Stomach (tissue), 8 donors: ENCODE measurements at regions not wholly inside any gene's neighbourhood (a gene's known extent, or its start where the extent isn't known, plus 50 kb on each side); places are given as distances from the start of the nearest gene placed in this dataset.
"Not testable (repeated sequence)": the region's sequence is repeated elsewhere in the genome, so short reads cannot be mapped to it uniquely, and the experiment has no call there.

Experiments used
- DNase-seq, 2 donors: peaks; one replicate each; pipeline versions ENCODE4 v3.0.0 to v3.0.0-alpha.2; 2013 to 2019
- H3K27ac ChIP-seq, 5 donors: fragments of 200-600 bp in 4 of 5; sonication (generic) in 4 of 5; one replicate each; pipeline ENCODE4 v1.5.1; 2013 to 2019; ENCODE audit warnings: mild to moderate bottlenecking in 1 of 5, moderate library complexity in 1 of 5
- H3K27me3 ChIP-seq, 3 donors: fragments of 200-600 bp; sonication (generic); one replicate each; pipeline ENCODE4 v1.5.1; 2017 to 2019; ENCODE audit warnings: mixed run types in 1 of 3
- H3K36me3 ChIP-seq, 4 donors: fragments of 200-600 bp; sonication (generic); 1 replicate in 3 of 4; 2 replicates in 1 of 4; pipeline ENCODE4 v1.5.1; 2016 to 2019
- H3K4me1 ChIP-seq, 4 donors: fragments of 200-600 bp; sonication (generic); one replicate each; pipeline ENCODE4 v1.5.1; 2016 to 2019
- H3K4me3 ChIP-seq, 4 donors: fragments of 200-600 bp; sonication (generic) in 3 of 4; one replicate each; pipeline ENCODE4 v1.5.1; 2016 to 2019; ENCODE audit warnings: mild to moderate bottlenecking in 1 of 4
- H3K9me3 ChIP-seq, 4 donors: fragments of 200-600 bp; sonication (generic); one replicate each; pipeline ENCODE4 v1.5.1; 2016 to 2019
- CTCF ChIP-seq, 7 experiments: fragments of 450-650 bp in 4 of 7; fragments of 200-600 bp in 3 of 7; sonication (generic) in 3 of 7; IDR thresholded peaks; one replicate each; pipeline ENCODE4 v1.5.1; 2016 to 2019; ENCODE audit warnings: antibody characterized with exemption in 7 of 7, control low read depth in 2 of 7, mild to moderate bottlenecking in 1 of 7
- EP300 ChIP-seq: sonication (generic); formaldehyde crosslinking; IDR thresholded peaks from one replicate; pipeline ENCODE4 v1.6.1; 2017; ENCODE audit warnings: antibody characterized with exemption
- POLR2A ChIP-seq, 4 donors: fragments of 450-650 bp; IDR thresholded peaks; one replicate each; pipeline ENCODE4 v1.6.1; 2016; ENCODE audit warnings: antibody characterized with exemption in 4 of 4, control low read depth in 2 of 4, mild to moderate bottlenecking in 1 of 4, moderate library complexity in 1 of 4
- POLR2AphosphoS5 ChIP-seq, 3 donors: sonication (generic); formaldehyde crosslinking; IDR thresholded peaks; one replicate each; pipeline ENCODE4 v1.6.1; 2016; ENCODE audit warnings: antibody characterized with exemption in 3 of 3
- WGBS, 5 donors: extraction: QIAGEN DNeasy Blood & Tissue Kit in 3 of 5; methylation state at CpG; one replicate each; pipeline versions ENCODE4 v1.1.5 to v1.1.7; 2013 to 2018; 5-methylcytosine and 5-hydroxymethylcytosine counted together
- intact Hi-C: fragments of 100-400 bp; cut with DNase I; formaldehyde crosslinking; loops from one replicate; pipeline ENCODE4 v1.15.1; 2023; ENCODE audit warnings: low total_unique reads
- donor health status: healthy with polysubstance abuse.
- donor health status: Bipolar disorder and iron deficiency.
- donor health status: healthy.

GRCh38 chr1:185650602-185651230 lies 83.5 kb upstream of the HMCN1 start:
- Histone ChIP-seq H3K4me1 (peaks cover 8 to 17% (median 12%) of the 10 kb centered on the region in 4 donors), H3K4me3 (no peak overlapping the region), H3K9me3 (peaks cover 0 to 7% (median 3%) of the 10 kb centered on the region in 4 donors), H3K36me3 (no peaks in the 10 kb centered on the region), H3K27ac (no peak overlapping the region), H3K27me3 (no peaks in the 10 kb centered on the region)
- intact Hi-C loops: no loop called here
- WGBS, 5 donors: 43 to 61% (median 52%) methylated on average over 3 of the region's 3 CpGs
- TF ChIP-seq EP300: no peak
- no peak for TF ChIP-seq POLR2A (IDR thresholded peaks at IDR 0.05)
- no peak for TF ChIP-seq CTCF (IDR thresholded peaks at IDR 0.05)
- no peak for TF ChIP-seq POLR2AphosphoS5 (IDR thresholded peaks at IDR 0.05)
- peak in 1 of 2 donors; percentile 26 for DNase-seq

- TF ChIP-seq POLR2AphosphoS5 (IDR thresholded peaks at IDR 0.05) (no peak), POLR2A (IDR thresholded peaks at IDR 0.05) (no peak), CTCF (IDR thresholded peaks at IDR 0.05) (no peak), EP300 (no peak)
- H3K27ac ChIP-seq: no peak overlapping the region
- intact Hi-C loops: no loop called here
- H3K4me3 ChIP-seq: no peak overlapping the region
- no peaks in the 10 kb centered on the region for H3K27me3 ChIP-seq
- H3K9me3 ChIP-seq: peaks cover 0 to 13% (median 3%) of the 10 kb centered on the region in 4 donors
- H3K4me1 ChIP-seq: peaks cover 7 to 16% (median 13%) of the 10 kb centered on the region in 4 donors
- 92 to 99% (median 97%) methylated on average over 14 to 38 of the region's 38 CpGs for WGBS, 5 donors
- DNase-seq: no peak
- H3K36me3 ChIP-seq: no peaks in the 10 kb centered on the region
These were observed 85.2 kb upstream of the HMCN1 start for GRCh38 chr1:185648858-185649589.

- 88 to 93% (median 89%) methylated on average over 12 of the region's 12 CpGs for WGBS, 5 donors
- H3K27me3 ChIP-seq, DNase-seq, H3K27ac ChIP-seq, intact Hi-C loops, H3K4me3 ChIP-seq, H3K36me3 ChIP-seq: not testable (repeated sequence)
- H3K9me3 ChIP-seq: peaks cover 0 to 13% (median 3%) of the 10 kb centered on the region in 4 donors
- peaks cover 6 to 13% (median 11%) of the 10 kb centered on the region in 4 donors for H3K4me1 ChIP-seq
These were observed 86.5 kb upstream of the HMCN1 start for GRCh38 chr1:185647597-185648267.

GRCh38 chr1:185646202-185646683 lies 87.9 kb upstream of the HMCN1 start:
- H3K4me3 ChIP-seq: no peak overlapping the region
- WGBS, 5 donors: 5 to 18% (median 7%) methylated on average over 3 of the region's 3 CpGs
- DNase-seq: peak; percentile 57 to 94
- no peaks in the 10 kb centered on the region for H3K36me3 ChIP-seq
- peaks cover 6 to 13% (median 11%) of the 10 kb centered on the region in 4 donors for H3K4me1 ChIP-seq
- TF ChIP-seq CTCF (IDR thresholded peaks at IDR 0.05) (no peak), POLR2A (IDR thresholded peaks at IDR 0.05) (no peak), POLR2AphosphoS5 (IDR thresholded peaks at IDR 0.05) (peak; percentile 45 to 83 (median 64))
- peak overlapping the region in 4 of 5 donors; percentile 23 to 66 (median 34) for H3K27ac ChIP-seq
- H3K27me3 ChIP-seq: no peaks in the 10 kb centered on the region
- H3K9me3 ChIP-seq: peaks cover 0 to 13% (median 3%) of the 10 kb centered on the region in 4 donors
- intact Hi-C loops: no loop called here
